ENCODE measurements at regions not wholly inside any gene's neighbourhood (a gene's known extent, or its start where the extent isn't known, plus 50 kb on each side); places are given as distances from the start of the nearest gene placed in this dataset.

DNA sequence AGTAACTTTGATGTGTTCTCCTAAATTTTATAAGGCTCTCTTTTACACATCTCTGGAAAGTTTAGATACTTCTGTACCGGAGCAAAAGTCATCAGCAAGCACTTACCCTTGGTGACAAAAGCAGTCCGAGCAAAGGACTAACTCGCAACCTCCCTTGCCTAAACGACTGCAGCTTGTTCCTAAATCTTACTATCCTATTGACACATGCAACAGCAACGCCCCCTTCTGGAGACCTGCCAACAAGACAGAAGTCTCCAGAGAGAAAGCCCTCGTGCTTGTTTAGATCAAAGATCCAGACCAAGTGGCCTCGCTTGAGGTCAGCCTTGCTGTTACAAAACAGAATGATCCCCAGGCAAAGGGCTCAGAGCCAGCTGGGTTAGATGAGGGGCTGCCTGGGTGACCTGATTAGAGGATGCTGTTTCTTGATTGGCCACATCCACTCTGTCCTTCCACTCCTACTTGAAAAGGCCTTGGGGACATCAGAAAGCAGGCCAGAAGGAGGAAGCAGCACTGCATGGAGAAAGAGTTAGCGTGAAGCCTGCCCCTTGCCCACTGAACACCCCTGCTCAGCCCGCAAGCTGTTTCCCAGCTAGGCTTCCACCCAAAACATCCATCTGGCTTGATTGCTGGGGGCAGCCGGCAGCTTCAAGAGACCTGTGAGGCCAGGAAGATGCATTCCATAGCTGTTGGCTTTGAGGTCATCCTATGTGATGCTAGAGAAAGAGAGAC is 94.3 kb downstream of the HNRNPLL start:
- TF ChIP-seq, protein P1, sequence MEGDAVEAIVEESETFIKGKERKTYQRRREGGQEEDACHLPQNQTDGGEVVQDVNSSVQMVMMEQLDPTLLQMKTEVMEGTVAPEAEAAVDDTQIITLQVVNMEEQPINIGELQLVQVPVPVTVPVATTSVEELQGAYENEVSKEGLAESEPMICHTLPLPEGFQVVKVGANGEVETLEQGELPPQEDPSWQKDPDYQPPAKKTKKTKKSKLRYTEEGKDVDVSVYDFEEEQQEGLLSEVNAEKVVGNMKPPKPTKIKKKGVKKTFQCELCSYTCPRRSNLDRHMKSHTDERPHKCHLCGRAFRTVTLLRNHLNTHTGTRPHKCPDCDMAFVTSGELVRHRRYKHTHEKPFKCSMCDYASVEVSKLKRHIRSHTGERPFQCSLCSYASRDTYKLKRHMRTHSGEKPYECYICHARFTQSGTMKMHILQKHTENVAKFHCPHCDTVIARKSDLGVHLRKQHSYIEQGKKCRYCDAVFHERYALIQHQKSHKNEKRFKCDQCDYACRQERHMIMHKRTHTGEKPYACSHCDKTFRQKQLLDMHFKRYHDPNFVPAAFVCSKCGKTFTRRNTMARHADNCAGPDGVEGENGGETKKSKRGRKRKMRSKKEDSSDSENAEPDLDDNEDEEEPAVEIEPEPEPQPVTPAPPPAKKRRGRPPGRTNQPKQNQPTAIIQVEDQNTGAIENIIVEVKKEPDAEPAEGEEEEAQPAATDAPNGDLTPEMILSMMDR (IDR thresholded peaks at IDR 0.05; ENCODE audit: low read depth, low read length, poor library complexity, severe bottlenecking), result peak; percentile 92
- no peak for TF ChIP-seq EZH2phosphoT487 (IDR thresholded peaks at IDR 0.05; ENCODE audit: borderline replicate concordance, low read length)
